H1 (cell line): ENCODE measurements at regions not wholly inside any gene's neighbourhood (a gene's known extent, or its start where the extent isn't known, plus 50 kb on each side); places are given as distances from the start of the nearest gene placed in this dataset.

Experiments
- CTCF ChIA-PET: fragments of 300-600 bp; sonication (Branson Sonifier 250); formaldehyde crosslinking; loops from one replicate; lab custom pipeline; 2021; ENCODE audit not compliant: partially characterized antibody; lab: Charles Lee
- POLR2A ChIA-PET: fragments of 300-600 bp; sonication (Branson Sonifier 250); formaldehyde crosslinking; loops from one replicate; lab custom pipeline; 2021; ENCODE audit warnings: inconsistent platforms; ENCODE audit not compliant: partially characterized antibody; lab: Charles Lee
- DNase-seq, 2 experiments: peaks; one replicate each; pipeline versions ENCODE4 v3.0.0 to v3.0.0-alpha.2; 2010 to 2022; ENCODE audit warnings: low spot score in 2 of 2, low read depth in 1 of 2, mixed read lengths in 1 of 2
- FAIRE-seq: peaks from 2 replicates; lab custom pipeline; 2011; peaks lifted over from hg19 to GRCh38; lab: Jason Lieb, UNC
- H2AFZ ChIP-seq: 2 replicates; pipeline ENCODE4 v1.8.1; 2012; ENCODE audit warnings: low read length, inconsistent platforms
- H2AK5ac ChIP-seq: 2 replicates; pipeline ENCODE4 v1.6.1; 2013; ENCODE audit warnings: low read depth, low read length
- H2BK120ac ChIP-seq: replicated peaks from 2 replicates; pipeline ENCODE3; 2013; ENCODE audit warnings: low read depth, low read length, inconsistent platforms
- H2BK12ac ChIP-seq: 2 replicates; pipeline ENCODE4 v1.6.1; 2013; ENCODE audit warnings: low read depth, low read length
- H2BK15ac ChIP-seq: 2 replicates; pipeline ENCODE4 v1.6.1; 2013; ENCODE audit warnings: low read length
- H2BK20ac ChIP-seq: 2 replicates; pipeline ENCODE4 v1.6.1; 2013; ENCODE audit warnings: low read length
- H2BK5ac ChIP-seq: 2 replicates; pipeline ENCODE4 v1.6.1; 2013; ENCODE audit warnings: low read depth, low read length
- H3K14ac ChIP-seq: 2 replicates; pipeline ENCODE4 v1.6.1; 2013; ENCODE audit warnings: inconsistent platforms; ENCODE audit not compliant: insufficient read length
- H3K18ac ChIP-seq: 2 replicates; pipeline ENCODE4 v1.6.1; 2013; ENCODE audit warnings: low read length; ENCODE audit errors: extremely low read depth
- H3K23ac ChIP-seq: 2 replicates; pipeline ENCODE4 v1.6.1; 2013; ENCODE audit warnings: inconsistent platforms; ENCODE audit not compliant: insufficient read length
- H3K23me2 ChIP-seq: 2 replicates; pipeline ENCODE4 v1.6.1; 2013; ENCODE audit warnings: low read depth, low read length
- H3K27ac ChIP-seq: 2 replicates; pipeline ENCODE4 v1.6.1; 2011; ENCODE audit warnings: low read depth, low read length, inconsistent platforms
- H3K27me3 ChIP-seq, 4 experiments: replicated peaks in 1 of 4; 1 replicate in 1 of 4; 2 replicates in 3 of 4; pipeline versions ENCODE4 v1.6.1 to v1.8.1; 2011 to 2013; ENCODE audit warnings: low read length in 3 of 4, mild to moderate bottlenecking in 3 of 4, inconsistent platforms in 2 of 4, mixed read lengths in 2 of 4, moderate library complexity in 1 of 4; ENCODE audit not compliant: control insufficient read depth in 3 of 4, insufficient read depth in 3 of 4; ENCODE audit errors: extremely low read depth in 1 of 4
- H3K36me3 ChIP-seq, 4 experiments: 2 replicates each; pipeline versions ENCODE4 v1.6.1 to v1.8.1; 2011 to 2013; ENCODE audit warnings: mild to moderate bottlenecking in 4 of 4, low read length in 3 of 4, moderate library complexity in 2 of 4, control low read depth in 1 of 4, inconsistent platforms in 1 of 4; ENCODE audit not compliant: insufficient read depth in 4 of 4, control insufficient read depth in 2 of 4
- H3K4ac ChIP-seq: replicated peaks from 2 replicates; pipeline ENCODE3; 2013; ENCODE audit warnings: low read length, low read depth, mixed read lengths, inconsistent platforms; ENCODE audit not compliant: insufficient read length
- H3K4me1 ChIP-seq, 4 experiments: replicated peaks in 1 of 4; 1 replicate in 1 of 4; 2 replicates in 3 of 4; pipeline versions ENCODE4 v1.6.1 to v1.8.1; 2011 to 2013; ENCODE audit warnings: low read length in 3 of 4, inconsistent platforms in 2 of 4, mixed read lengths in 1 of 4; ENCODE audit not compliant: insufficient read depth in 4 of 4, control insufficient read depth in 3 of 4
- H3K4me2 ChIP-seq, 2 experiments: 2 replicates each; pipeline versions ENCODE4 v1.6.1 to v1.8.1; 2011 to 2013; ENCODE audit warnings: low read depth in 2 of 2, low read length in 2 of 2, control low read depth in 1 of 2, inconsistent platforms in 1 of 2, mild to moderate bottlenecking in 1 of 2; ENCODE audit not compliant: insufficient read depth in 1 of 2
- H3K4me3 ChIP-seq, 4 experiments: fragments of 200-600, 300-600 bp in 1 of 4; sonication (generic), shearing (Covaris generic), sonication (Bioruptor Twin) in 1 of 4; 2 replicates each; pipeline versions ENCODE4 v1.5.1 to v1.8.1; 2011 to 2016; ENCODE audit warnings: low read length in 4 of 4, low read depth in 3 of 4, control low read depth in 2 of 4, inconsistent platforms in 2 of 4, mild to moderate bottlenecking in 2 of 4, mixed read lengths in 1 of 4, moderate library complexity in 1 of 4; ENCODE audit not compliant: insufficient read depth in 2 of 4; ENCODE audit errors: extremely low read depth in 1 of 4
- H3K56ac ChIP-seq: replicated peaks from 2 replicates; pipeline ENCODE3; 2013; ENCODE audit warnings: low read depth, mild to moderate bottlenecking, mixed read lengths, low read length, inconsistent platforms; ENCODE audit not compliant: insufficient read length
- H3K79me1 ChIP-seq: 2 replicates; pipeline ENCODE4 v1.6.1; 2013; ENCODE audit warnings: low read depth, low read length, control low read depth
- H3K79me2 ChIP-seq, 2 experiments: 2 replicates each; pipeline versions ENCODE4 v1.6.1 to v1.8.1; 2012 to 2013; ENCODE audit warnings: low read length in 2 of 2, mild to moderate bottlenecking in 2 of 2, inconsistent platforms in 1 of 2; ENCODE audit not compliant: insufficient read depth in 2 of 2, control insufficient read depth in 1 of 2
- H3K9ac ChIP-seq, 4 experiments: replicated peaks in 1 of 4; 1 replicate in 1 of 4; 2 replicates in 3 of 4; pipeline versions ENCODE4 v1.6.1 to v1.8.1; 2011 to 2013; ENCODE audit warnings: low read depth in 3 of 4, low read length in 3 of 4, control low read depth in 2 of 4, mild to moderate bottlenecking in 2 of 4, moderate library complexity in 2 of 4, inconsistent platforms in 1 of 4; ENCODE audit errors: extremely low read depth in 1 of 4
- H3K9me3 ChIP-seq, 2 experiments: 2 replicates each; pipeline versions ENCODE4 v1.6.1 to v1.8.1; 2012 to 2013; ENCODE audit warnings: mild to moderate bottlenecking in 2 of 2, moderate library complexity in 2 of 2, control low read depth in 1 of 2, inconsistent platforms in 1 of 2, low read depth in 1 of 2, low read length in 1 of 2, mixed read lengths in 1 of 2; ENCODE audit not compliant: insufficient read depth in 2 of 2
- H4K20me1 ChIP-seq, 2 experiments: replicated peaks in 1 of 2; 2 replicates each; pipeline versions ENCODE3 to v1.8.1; 2011 to 2013; ENCODE audit warnings: inconsistent platforms in 2 of 2, low read length in 2 of 2, mild to moderate bottlenecking in 1 of 2; ENCODE audit not compliant: insufficient read depth in 2 of 2, control insufficient read depth in 1 of 2
- H4K5ac ChIP-seq: 2 replicates; pipeline ENCODE4 v1.6.1; 2013; ENCODE audit warnings: low read length, low read depth, mixed read lengths, inconsistent platforms; ENCODE audit not compliant: insufficient read length
- H4K8ac ChIP-seq: 2 replicates; pipeline ENCODE4 v1.8.0; 2013; ENCODE audit warnings: mild to moderate bottlenecking, moderate library complexity, low read length, inconsistent platforms; ENCODE audit not compliant: insufficient read depth; ENCODE audit errors: extremely low read depth
- H4K91ac ChIP-seq: replicated peaks from 2 replicates; pipeline ENCODE3; 2013; ENCODE audit warnings: low read length, mixed read lengths, inconsistent platforms; ENCODE audit not compliant: insufficient read length
- BCL11A ChIP-seq, 2 experiments: IDR thresholded peaks; one replicate each; pipeline ENCODE4 v1.6.1; 2011; ENCODE audit warnings: low read depth in 2 of 2, low read length in 2 of 2, mild to moderate bottlenecking in 2 of 2
- CBX8 ChIP-seq: fragments of 300-800, 300-1000 bp; sonication (generic); IDR thresholded peaks from 2 replicates; pipeline ENCODE4 v1.7.1; 2016; ENCODE audit warnings: low read depth, low read length, borderline replicate concordance
- CREB1 ChIP-seq: IDR thresholded peaks from 2 replicates; pipeline ENCODE4 v1.6.1; 2012; ENCODE audit warnings: inconsistent platforms
- JUND ChIP-seq: IDR thresholded peaks from 2 replicates; pipeline ENCODE4 v1.6.1; 2011; ENCODE audit warnings: mild to moderate bottlenecking, improper control_type of control experiment, low read length
- KDM5A ChIP-seq: fragments of 200-600 bp; IDR thresholded peaks from 2 replicates; pipeline ENCODE4 v1.7.1; 2012; ENCODE audit warnings: mild to moderate bottlenecking, low read length, inconsistent platforms, mixed read lengths
- POU5F1 ChIP-seq: IDR thresholded peaks from 2 replicates; pipeline ENCODE4 v1.6.1; 2011; ENCODE audit warnings: low read depth, mild to moderate bottlenecking, low read length, moderate library complexity
- SRF ChIP-seq: IDR thresholded peaks from 2 replicates; pipeline ENCODE4 v1.6.1; 2011; ENCODE audit warnings: mild to moderate bottlenecking, low read depth, low read length, moderate library complexity
- TEAD4 ChIP-seq: IDR thresholded peaks from 2 replicates; pipeline ENCODE4 v1.6.1; 2012; ENCODE audit warnings: low read depth, low read length, inconsistent platforms, mixed read lengths
- WGBS, 2 experiments: shearing (Covaris generic) in 1 of 2; methylation state at CpG; one replicate each; pipeline versions ENCODE4 v1.1.6 to v1.1.7; 2013 to 2015; ENCODE audit warnings: low lambda C conversion rate in 2 of 2, mixed read lengths in 2 of 2, inconsistent platforms in 1 of 2, low coverage in 1 of 2, missing lambda C conversion rate in 1 of 2; ENCODE audit not compliant: insufficient replicate concordance in 2 of 2, insufficient coverage in 1 of 2, insufficient read length in 1 of 2; ENCODE audit errors: extremely low coverage in 1 of 2, missing lambda C conversion rate in 1 of 2; 5-methylcytosine and 5-hydroxymethylcytosine counted together

DNA sequence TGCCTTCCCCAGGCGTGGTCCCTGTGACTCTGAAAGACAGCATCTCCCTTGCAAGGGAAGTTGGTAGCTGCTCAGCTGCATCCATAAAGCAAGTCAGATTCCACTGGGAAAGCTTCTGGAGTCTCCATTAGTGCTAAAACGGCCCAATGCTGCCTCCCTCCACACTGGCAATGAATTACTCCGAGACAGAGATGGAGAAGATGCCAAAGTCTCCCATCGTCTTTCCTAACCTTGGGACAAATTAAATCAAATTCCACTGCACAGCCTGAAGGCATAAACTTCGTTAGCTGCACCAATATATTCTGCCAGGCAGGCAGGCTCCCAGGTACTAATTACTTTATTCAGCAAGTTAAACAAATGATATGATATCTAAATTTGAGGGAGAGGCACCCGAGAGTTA is 106.3 kb upstream of the GJB5 start:
- CTCF ChIA-PET = interaction anchor here (0.8 to 2.4 kb wide), 7 partner anchors 22 to 188 kb away, joined by 3 to 9 read pairs (median 4); no protein-coding TSS in a partner anchor
- no peaks in the 10 kb centered on the region for H3K36me3 ChIP-seq
- no peak for FAIRE-seq
- TF ChIP-seq JUND = no peak
- no peak for TF ChIP-seq POU5F1
- TF ChIP-seq TEAD4 = no peak
- TF ChIP-seq CBX8 = no peak
- TF ChIP-seq KDM5A = no peak
- TF ChIP-seq BCL11A (IDR thresholded peaks at IDR 0.05; ENCODE audit: low read depth in 2 of 2, low read length in 2 of 2) = no peak
- TF ChIP-seq CREB1 = no peak
- no peak for TF ChIP-seq SRF

More for the DNA sequence above, 106.3 kb upstream of the GJB5 start:
- H2BK5ac ChIP-seq = no peak overlapping the region
- no peak overlapping the region for H2BK12ac ChIP-seq
- H3K79me2 ChIP-seq = no peaks in the 10 kb centered on the region
- POLR2A ChIA-PET = no interaction called here
- H4K5ac ChIP-seq = no peak overlapping the region
- H2AK5ac ChIP-seq = no peak overlapping the region
- H3K4me2 ChIP-seq = no peak overlapping the region
- peaks cover 0 to 5% (median 2%) of the 10 kb centered on the region in 4 experiments; a peak in 2 of 7 replicates for H3K4me1 ChIP-seq
- H4K8ac ChIP-seq = no peak overlapping the region
- no peak overlapping the region for H3K9ac ChIP-seq
- no peaks in the 10 kb centered on the region; a peak in 1 of 4 replicates for H3K9me3 ChIP-seq
- WGBS, 2 experiments = 79% methylated on average over 6 of the region's 6 CpGs; no CpG with 5 or more reads in 1 of the 2 experiments
- H3K23me2 ChIP-seq = no peaks in the 10 kb centered on the region
- no peaks in the 10 kb centered on the region for H4K20me1 ChIP-seq
- no peak overlapping the region for H4K91ac ChIP-seq
- H3K4ac ChIP-seq = no peak overlapping the region
- no peaks in the 10 kb centered on the region for H3K27me3 ChIP-seq
- H3K14ac ChIP-seq = no peak overlapping the region
- no peak for DNase-seq
- H3K27ac ChIP-seq = no peak overlapping the region
- H3K18ac ChIP-seq = no peak overlapping the region
- H2BK20ac ChIP-seq = no peak overlapping the region
- no peak overlapping the region for H3K23ac ChIP-seq
- no peaks in the 10 kb centered on the region for H3K79me1 ChIP-seq
- H3K56ac ChIP-seq = no peak overlapping the region
- H2AFZ ChIP-seq = no peak overlapping the region
- H2BK15ac ChIP-seq = no peak overlapping the region; the same call in 1 of the 2 replicates
- H2BK120ac ChIP-seq = no peak overlapping the region
- H3K4me3 ChIP-seq = no peak overlapping the region
